GM20000 (cell line): ENCODE measurements at regions not wholly inside any gene's neighbourhood (a gene's known extent, or its start where the extent isn't known, plus 50 kb on each side); places are given as distances from the start of the nearest gene placed in this dataset.

Source experiments
- DNase-seq: peaks from one replicate; pipeline ENCODE4 v3.0.0; 2012; ENCODE audit warnings: low spot score
- TF ChIP-seq, protein P1 (sequence below): IDR thresholded peaks from 2 replicates; pipeline ENCODE4 v1.5.1; 2012; ENCODE audit warnings: mild to moderate bottlenecking, control low read depth; ENCODE audit errors: extremely low read depth, missing control alignments

GRCh38 chr2:181395851-181396250 lies 61.3 kb upstream of the ITGA4 start:
- TF ChIP-seq, protein P1, sequence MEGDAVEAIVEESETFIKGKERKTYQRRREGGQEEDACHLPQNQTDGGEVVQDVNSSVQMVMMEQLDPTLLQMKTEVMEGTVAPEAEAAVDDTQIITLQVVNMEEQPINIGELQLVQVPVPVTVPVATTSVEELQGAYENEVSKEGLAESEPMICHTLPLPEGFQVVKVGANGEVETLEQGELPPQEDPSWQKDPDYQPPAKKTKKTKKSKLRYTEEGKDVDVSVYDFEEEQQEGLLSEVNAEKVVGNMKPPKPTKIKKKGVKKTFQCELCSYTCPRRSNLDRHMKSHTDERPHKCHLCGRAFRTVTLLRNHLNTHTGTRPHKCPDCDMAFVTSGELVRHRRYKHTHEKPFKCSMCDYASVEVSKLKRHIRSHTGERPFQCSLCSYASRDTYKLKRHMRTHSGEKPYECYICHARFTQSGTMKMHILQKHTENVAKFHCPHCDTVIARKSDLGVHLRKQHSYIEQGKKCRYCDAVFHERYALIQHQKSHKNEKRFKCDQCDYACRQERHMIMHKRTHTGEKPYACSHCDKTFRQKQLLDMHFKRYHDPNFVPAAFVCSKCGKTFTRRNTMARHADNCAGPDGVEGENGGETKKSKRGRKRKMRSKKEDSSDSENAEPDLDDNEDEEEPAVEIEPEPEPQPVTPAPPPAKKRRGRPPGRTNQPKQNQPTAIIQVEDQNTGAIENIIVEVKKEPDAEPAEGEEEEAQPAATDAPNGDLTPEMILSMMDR = no peak
- DNase-seq = no peak

DNA sequence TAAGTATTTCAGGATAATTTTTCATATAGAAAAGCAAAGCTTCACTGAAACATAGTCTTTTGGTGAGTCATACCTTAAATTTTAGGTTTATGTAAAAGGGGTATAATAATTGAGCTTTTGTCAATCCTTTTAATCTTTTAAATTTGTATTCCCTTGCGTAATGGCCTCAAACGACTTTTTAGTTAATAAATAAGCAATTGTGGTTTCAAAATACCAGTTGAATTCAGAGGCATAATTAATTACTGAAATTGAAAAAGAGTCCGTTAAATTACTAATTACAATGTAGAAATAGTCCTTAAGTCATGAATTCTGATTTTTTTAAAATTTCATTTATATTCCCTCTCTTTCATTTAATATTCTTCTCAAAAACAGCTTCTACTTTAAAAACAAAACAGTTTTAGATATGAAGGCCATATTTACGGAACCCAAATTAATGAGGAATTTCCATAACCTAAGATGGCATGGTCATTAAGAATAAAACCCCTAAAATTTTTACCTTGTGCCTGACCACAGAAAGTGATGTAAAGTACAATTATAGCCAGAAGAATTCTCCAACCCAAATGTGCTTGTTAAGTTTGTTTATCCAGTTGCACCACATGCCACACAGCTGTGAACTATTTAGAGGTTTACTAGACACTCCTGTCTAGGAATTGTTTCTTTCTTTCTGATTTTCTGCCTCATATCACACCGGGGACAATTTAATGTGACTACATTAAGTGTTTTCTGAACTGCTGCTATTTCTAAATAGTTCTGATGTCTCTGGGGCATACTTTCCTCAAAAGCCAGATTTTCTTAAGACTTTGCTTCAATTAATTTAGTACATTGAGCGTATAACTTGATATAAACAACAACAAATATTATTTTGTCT lies 60.7 kb upstream of the ITGA4 start:
- TF ChIP-seq, protein P1 = no peak
- DNase-seq = no peak

DNA sequence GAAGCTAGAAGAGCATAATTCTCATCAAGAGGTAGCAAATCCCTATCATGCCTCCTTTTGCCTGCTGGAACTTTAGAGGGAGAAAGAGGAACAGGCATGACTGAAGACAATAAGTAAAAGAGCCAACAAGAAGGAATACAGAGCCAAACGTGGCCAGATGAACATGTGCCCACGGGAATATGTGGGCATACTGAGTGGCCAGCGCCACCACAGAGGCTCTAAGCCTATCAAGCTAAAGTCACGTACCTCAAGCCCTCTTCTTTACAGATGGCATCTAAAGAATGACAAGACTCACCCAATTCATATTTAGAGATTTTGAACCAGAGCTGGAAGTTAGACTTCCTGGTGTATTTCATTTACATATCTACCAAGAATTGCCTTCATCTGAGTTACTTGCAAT lies 59.9 kb upstream of the ITGA4 start:
- no peak for DNase-seq
- TF ChIP-seq, protein P1 = no peak

- no peak for DNase-seq
- TF ChIP-seq, protein P1 = no peak
Observed at GRCh38 chr2:181398000-181398399, 59.2 kb upstream of the ITGA4 start.

DNA sequence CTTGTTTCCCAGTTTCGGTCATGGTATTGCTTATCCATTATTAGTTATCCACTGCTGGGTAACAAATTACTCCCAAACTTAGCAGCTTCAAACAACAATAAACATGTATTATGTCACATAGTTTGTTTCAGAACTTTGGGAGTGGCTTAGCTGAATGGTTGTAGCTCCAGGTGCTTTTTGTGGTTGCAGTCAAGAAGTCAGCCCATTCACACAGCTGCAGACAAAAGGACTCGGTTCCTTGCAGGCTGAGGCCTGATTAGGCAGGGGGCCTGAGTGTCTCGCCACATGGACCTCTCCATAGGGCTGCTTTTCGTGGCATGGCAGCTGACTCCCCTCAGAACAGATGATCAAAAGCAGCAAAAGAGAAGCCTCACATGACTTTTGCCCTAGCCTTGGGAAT lies 58.2 kb upstream of the ITGA4 start:
- DNase-seq = no peak
- TF ChIP-seq, protein P1 = no peak

DNA sequence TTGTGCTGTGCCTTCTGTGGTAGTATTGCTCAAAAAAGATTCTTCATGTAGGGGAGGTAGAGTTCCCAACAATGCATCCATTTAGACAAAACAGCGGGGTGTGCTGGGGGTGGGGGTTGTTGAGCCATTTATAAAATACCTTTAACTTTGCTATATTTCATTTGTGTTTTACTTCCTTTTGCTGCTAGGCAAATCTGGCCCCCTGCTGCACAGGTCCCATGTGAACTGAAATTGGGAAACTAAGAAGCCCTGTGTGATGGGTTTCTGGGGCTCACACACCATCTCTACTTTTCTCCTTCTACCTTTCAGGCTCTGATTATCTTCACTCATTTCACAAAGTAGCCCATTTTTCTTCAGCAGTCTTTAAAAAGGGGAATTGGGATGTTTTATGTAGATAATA lies 52.7 kb upstream of the ITGA4 start:
- TF ChIP-seq, protein P1 = no peak
- DNase-seq = no peak

- no peak for DNase-seq
- TF ChIP-seq, protein P1 = no peak
Observed at GRCh38 chr2:181407171-181407570, 50.0 kb upstream of the ITGA4 start.
